H9 (cell line): ENCODE measurements at regions not wholly inside any gene's neighbourhood (a gene's known extent, or its start where the extent isn't known, plus 50 kb on each side); places are given as distances from the start of the nearest gene placed in this dataset.

ENCODE experiments used
- DNase-seq: peaks from one replicate; pipeline ENCODE4 v3.0.0-alpha.2; 2017
- H2AFZ ChIP-seq: one replicate; pipeline ENCODE4 v1.6.1; 2013; ENCODE audit warnings: mild to moderate bottlenecking, low read length, control low read depth, moderate library complexity
- H2AK5ac ChIP-seq: 2 replicates; pipeline ENCODE4 v1.6.1; 2013; ENCODE audit warnings: low read length, control low read depth, mixed read lengths; ENCODE audit not compliant: insufficient read length
- H2BK120ac ChIP-seq: one replicate; pipeline ENCODE4 v1.6.1; 2013; ENCODE audit warnings: low read depth, mild to moderate bottlenecking, low read length, control low read depth, inconsistent platforms; ENCODE audit not compliant: poor library complexity, severe bottlenecking
- H2BK12ac ChIP-seq: 2 replicates; pipeline ENCODE4 v1.6.1; 2013; ENCODE audit warnings: low read length, control low read depth, mixed read lengths, low read depth; ENCODE audit not compliant: insufficient read length
- H2BK15ac ChIP-seq: 2 replicates; pipeline ENCODE4 v1.6.1; 2013; ENCODE audit warnings: low read depth, low read length, control low read depth
- H2BK20ac ChIP-seq: one replicate; pipeline ENCODE4 v1.6.1; 2013; ENCODE audit warnings: low read depth, mild to moderate bottlenecking, low read length, control low read depth, inconsistent platforms; ENCODE audit not compliant: poor library complexity, severe bottlenecking
- H2BK5ac ChIP-seq: 2 replicates; pipeline ENCODE4 v1.6.1; 2013; ENCODE audit warnings: low read length, control low read depth, mixed read lengths; ENCODE audit not compliant: insufficient read length
- H3K14ac ChIP-seq: 2 replicates; pipeline ENCODE4 v1.6.1; 2013; ENCODE audit warnings: low read length, control low read depth; ENCODE audit not compliant: insufficient read depth
- H3K18ac ChIP-seq: 2 replicates; pipeline ENCODE4 v1.6.1; 2013; ENCODE audit warnings: low read depth, mild to moderate bottlenecking, mixed read lengths, low read length, control low read depth; ENCODE audit not compliant: insufficient read length
- H3K23ac ChIP-seq: 2 replicates; pipeline ENCODE4 v1.6.1; 2013; ENCODE audit warnings: low read length, control low read depth, mixed read lengths, low read depth; ENCODE audit not compliant: insufficient read length
- H3K23me2 ChIP-seq: 2 replicates; pipeline ENCODE4 v1.6.1; 2013; ENCODE audit warnings: low read depth, mild to moderate bottlenecking, mixed read lengths, low read length, control low read depth; ENCODE audit not compliant: insufficient read length, poor library complexity, severe bottlenecking
- H3K27ac ChIP-seq: 2 replicates; pipeline ENCODE4 v1.5.1; 2013; ENCODE audit warnings: low read length, control low read depth, mixed read lengths, low read depth; ENCODE audit not compliant: insufficient read length
- H3K27me3 ChIP-seq: 2 replicates; pipeline ENCODE4 v1.6.1; 2013; ENCODE audit warnings: low read length, control low read depth, inconsistent platforms; ENCODE audit not compliant: insufficient read depth
- H3K4ac ChIP-seq: 2 replicates; pipeline ENCODE4 v1.6.1; 2013; ENCODE audit warnings: low read depth, mild to moderate bottlenecking, control low read depth, inconsistent platforms, low read length, moderate library complexity
- H3K4me1 ChIP-seq: 2 replicates; pipeline ENCODE4 v1.6.1; 2013; ENCODE audit warnings: low read length, control low read depth, inconsistent platforms; ENCODE audit not compliant: insufficient read depth
- H3K4me2 ChIP-seq: 2 replicates; pipeline ENCODE4 v1.6.1; 2013; ENCODE audit warnings: low read length, control low read depth, mixed read lengths; ENCODE audit not compliant: insufficient read length, insufficient read depth
- H3K56ac ChIP-seq: 2 replicates; pipeline ENCODE4 v1.6.1; 2013; ENCODE audit warnings: low read depth, mild to moderate bottlenecking, mixed read lengths, low read length, control low read depth; ENCODE audit not compliant: insufficient read length
- H3K79me1 ChIP-seq: 2 replicates; pipeline ENCODE4 v1.6.1; 2013; ENCODE audit warnings: low read depth, mild to moderate bottlenecking, moderate library complexity, low read length, control low read depth, inconsistent platforms; ENCODE audit not compliant: insufficient read depth, poor library complexity, severe bottlenecking
- H3K79me2 ChIP-seq: 2 replicates; pipeline ENCODE4 v1.6.1; 2013; ENCODE audit warnings: low read length, control low read depth, inconsistent platforms; ENCODE audit not compliant: insufficient read depth
- H3K9ac ChIP-seq: 2 replicates; pipeline ENCODE4 v1.6.1; 2013; ENCODE audit warnings: low read length, control low read depth, mixed read lengths; ENCODE audit not compliant: insufficient read length; ENCODE audit errors: extremely low read depth
- H3K9me3 ChIP-seq: one replicate; pipeline ENCODE4 v1.6.1; 2013; ENCODE audit warnings: low read depth, low read length, inconsistent platforms; ENCODE audit not compliant: control insufficient read depth
- H3T11ph ChIP-seq: one replicate; pipeline ENCODE4 v1.6.1; 2013; ENCODE audit warnings: mild to moderate bottlenecking, low read length, control low read depth, inconsistent platforms
- H4K20me1 ChIP-seq: one replicate; pipeline ENCODE4 v1.6.1; 2013; ENCODE audit not compliant: control insufficient read depth, insufficient read length, insufficient read depth
- H4K5ac ChIP-seq: 2 replicates; pipeline ENCODE4 v1.6.1; 2013; ENCODE audit warnings: low read depth, mild to moderate bottlenecking, mixed read lengths, low read length, control low read depth; ENCODE audit not compliant: insufficient read length
- H4K8ac ChIP-seq: replicated peaks from 2 replicates; pipeline ENCODE4 v1.6.1; 2013; ENCODE audit warnings: low read length, control low read depth, mixed read lengths, low read depth; ENCODE audit not compliant: insufficient read length
- H4K91ac ChIP-seq: 2 replicates; pipeline ENCODE4 v1.6.1; 2013; ENCODE audit warnings: low read depth, mild to moderate bottlenecking, moderate library complexity, mixed read lengths, low read length, control low read depth; ENCODE audit not compliant: insufficient read length
- H3K27ac Mint-ChIP-seq, 3 experiments: 2 replicates in 2 of 3; 3 replicates in 1 of 3; pipeline ENCODE4 v1.8.0; 2020 to 2021; ENCODE audit warnings: mixed read lengths in 3 of 3, mild to moderate bottlenecking in 1 of 3, moderate library complexity in 1 of 3
- H3K27me3 Mint-ChIP-seq: 2 replicates; pipeline ENCODE4 v1.8.0; 2021; ENCODE audit warnings: low read depth, mild to moderate bottlenecking, moderate library complexity, mixed read lengths
- H3K36me3 Mint-ChIP-seq, 3 experiments: 2 replicates in 2 of 3; 3 replicates in 1 of 3; pipeline ENCODE4 v1.8.0; 2020 to 2021; ENCODE audit warnings: low read depth in 3 of 3, mixed read lengths in 3 of 3; ENCODE audit not compliant: insufficient read depth in 1 of 3
- H3K4me1 Mint-ChIP-seq, 2 experiments: 2 replicates each; pipeline ENCODE4 v1.8.0; 2020; ENCODE audit warnings: mixed read lengths in 2 of 2
- H3K4me3 Mint-ChIP-seq, 2 experiments: 2 replicates in 1 of 2; 3 replicates in 1 of 2; pipeline ENCODE4 v1.8.0; 2020 to 2021; ENCODE audit warnings: mild to moderate bottlenecking in 2 of 2, mixed read lengths in 2 of 2, moderate library complexity in 1 of 2
- H3K9me3 Mint-ChIP-seq, 2 experiments: 2 replicates in 1 of 2; 3 replicates in 1 of 2; pipeline ENCODE4 v1.8.0; 2020; ENCODE audit warnings: mild to moderate bottlenecking in 2 of 2, mixed read lengths in 2 of 2, moderate library complexity in 1 of 2
- WGBS: extraction: QIAGEN DNeasy Blood & Tissue Kit; methylation state at CpG from one replicate; pipeline ENCODE4 v1.1.7; 2013; ENCODE audit warnings: missing lambda C conversion rate, low lambda C conversion rate, mixed read lengths; ENCODE audit not compliant: insufficient read length; ENCODE audit errors: extremely low coverage; 5-methylcytosine and 5-hydroxymethylcytosine counted together
- TF ChIP-seq, protein P1 (sequence below): fragments of 200-600 bp; sonication (generic); conservative IDR thresholded peaks from 3 replicates; pipeline ENCODE4 v1.8.0; 2021; ENCODE audit warnings: antibody characterized with exemption, mild to moderate bottlenecking

DNA sequence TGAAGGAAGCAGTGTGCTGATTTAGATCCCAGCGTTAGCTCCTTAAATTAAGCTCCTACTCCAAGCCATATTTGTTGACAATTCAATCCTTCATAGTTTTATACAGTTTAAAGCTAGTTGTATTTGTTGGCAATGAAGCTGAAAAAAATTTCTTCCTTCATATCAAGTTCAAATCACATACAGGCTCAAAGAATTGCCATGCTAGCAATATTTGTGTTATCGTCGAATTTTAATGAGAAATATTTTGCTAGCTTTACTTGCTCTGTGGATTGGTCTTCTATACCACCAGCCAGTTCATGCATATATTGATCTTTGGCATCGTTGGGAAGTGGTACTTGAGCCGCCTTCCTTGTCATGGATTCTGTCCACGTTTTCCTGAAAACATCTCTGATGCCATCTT, 204.6 kb upstream of the HDAC4 start:
- H2BK5ac ChIP-seq: no peak overlapping the region
- H3K18ac ChIP-seq: no peak overlapping the region
- H2AFZ ChIP-seq: no peak overlapping the region
- no peaks in the 10 kb centered on the region for H3K27me3 ChIP-seq
- H4K5ac ChIP-seq: no peak overlapping the region
- no peak overlapping the region for H2AK5ac ChIP-seq
- no peak overlapping the region for H3K4ac ChIP-seq
- H3K9ac ChIP-seq: no peak overlapping the region
- no peaks in the 10 kb centered on the region for H3K79me1 ChIP-seq
- H3K23ac ChIP-seq: no peak overlapping the region
- no peak overlapping the region for H2BK20ac ChIP-seq
- H4K91ac ChIP-seq: no peak overlapping the region
- H3K23me2 ChIP-seq: no peaks in the 10 kb centered on the region
- no peak for DNase-seq
- no peak overlapping the region for H3K27ac Mint-ChIP-seq
- no peak overlapping the region for H3K56ac ChIP-seq
- no peak overlapping the region for H3T11ph ChIP-seq
- H3K27me3 Mint-ChIP-seq: peaks cover 31% of the 10 kb centered on the region
- no peak overlapping the region for H3K14ac ChIP-seq
- H4K8ac ChIP-seq: no peak overlapping the region
- H3K27ac ChIP-seq: no peak overlapping the region
- H2BK120ac ChIP-seq: no peak overlapping the region
- TF ChIP-seq, protein P1, sequence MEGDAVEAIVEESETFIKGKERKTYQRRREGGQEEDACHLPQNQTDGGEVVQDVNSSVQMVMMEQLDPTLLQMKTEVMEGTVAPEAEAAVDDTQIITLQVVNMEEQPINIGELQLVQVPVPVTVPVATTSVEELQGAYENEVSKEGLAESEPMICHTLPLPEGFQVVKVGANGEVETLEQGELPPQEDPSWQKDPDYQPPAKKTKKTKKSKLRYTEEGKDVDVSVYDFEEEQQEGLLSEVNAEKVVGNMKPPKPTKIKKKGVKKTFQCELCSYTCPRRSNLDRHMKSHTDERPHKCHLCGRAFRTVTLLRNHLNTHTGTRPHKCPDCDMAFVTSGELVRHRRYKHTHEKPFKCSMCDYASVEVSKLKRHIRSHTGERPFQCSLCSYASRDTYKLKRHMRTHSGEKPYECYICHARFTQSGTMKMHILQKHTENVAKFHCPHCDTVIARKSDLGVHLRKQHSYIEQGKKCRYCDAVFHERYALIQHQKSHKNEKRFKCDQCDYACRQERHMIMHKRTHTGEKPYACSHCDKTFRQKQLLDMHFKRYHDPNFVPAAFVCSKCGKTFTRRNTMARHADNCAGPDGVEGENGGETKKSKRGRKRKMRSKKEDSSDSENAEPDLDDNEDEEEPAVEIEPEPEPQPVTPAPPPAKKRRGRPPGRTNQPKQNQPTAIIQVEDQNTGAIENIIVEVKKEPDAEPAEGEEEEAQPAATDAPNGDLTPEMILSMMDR: no peak
- no peaks in the 10 kb centered on the region for H3K4me1 ChIP-seq
- H2BK12ac ChIP-seq: no peak overlapping the region
- no peaks in the 10 kb centered on the region; a peak in 2 of 5 replicates for H3K9me3 Mint-ChIP-seq
- no peaks in the 10 kb centered on the region for H4K20me1 ChIP-seq
- no CpG with 5 or more reads among the region's 6 CpGs for WGBS
- H3K36me3 Mint-ChIP-seq: peaks cover 0 to 5% (median 0%) of the 10 kb centered on the region in 3 experiments; a peak in 2 of 7 replicates
- peaks cover 34 to 39% of the 10 kb centered on the region in 2 experiments for H3K4me1 Mint-ChIP-seq
- H2BK15ac ChIP-seq: no peak overlapping the region
- H3K4me2 ChIP-seq: no peak overlapping the region
- no peaks in the 10 kb centered on the region for H3K79me2 ChIP-seq
- H3K9me3 ChIP-seq: no peaks in the 10 kb centered on the region
- H3K4me3 Mint-ChIP-seq: no peak overlapping the region
